Coronary artery (tissue), 2 donors: ENCODE measurements at regions not wholly inside any gene's neighbourhood (a gene's known extent, or its start where the extent isn't known, plus 50 kb on each side); places are given as distances from the start of the nearest gene placed in this dataset.

Source experiments
- DNase-seq: peaks from one replicate; pipeline ENCODE4 v3.0.0-alpha.2; 2017; ENCODE audit warnings: low spot score
- H3K27ac ChIP-seq, 2 donors: fragments of 200-600 bp; sonication (generic); one replicate each; pipeline ENCODE4 v1.5.1; 2016 to 2019
- H3K4me3 ChIP-seq: fragments of 200-600 bp; sonication (generic); 2 replicates; pipeline ENCODE4 v1.5.1; 2016; ENCODE audit warnings: mild to moderate bottlenecking, moderate library complexity
- CTCF ChIP-seq: fragments of 200-600 bp; sonication (generic); IDR thresholded peaks from one replicate; pipeline ENCODE4 v1.5.1; 2019; ENCODE audit warnings: antibody characterized with exemption

- no peak for DNase-seq
- no peak overlapping the region for H3K27ac ChIP-seq
- H3K4me3 ChIP-seq = no peak overlapping the region
- TF ChIP-seq CTCF = no peak
These were observed 427.4 kb upstream of the FLRT2 start for GRCh38 chr14:85102591-85102990.

GRCh38 chr14:85106506-85106905, 423.4 kb upstream of the FLRT2 start:
- H3K4me3 ChIP-seq = no peak overlapping the region
- no peak for TF ChIP-seq CTCF
- no peak for DNase-seq
- no peak overlapping the region for H3K27ac ChIP-seq

- Histone ChIP-seq H3K4me3 (no peak overlapping the region), H3K27ac (no peak overlapping the region)
- DNase-seq = no peak
- TF ChIP-seq CTCF = no peak
These were observed 417.2 kb upstream of the FLRT2 start for GRCh38 chr14:85112762-85113161.

- H3K4me3 ChIP-seq = no peak overlapping the region
These were observed 414.0 kb upstream of the FLRT2 start for GRCh38 chr14:85115921-85116320.

GRCh38 chr14:85118274-85118673, 411.7 kb upstream of the FLRT2 start:
- TF ChIP-seq CTCF = no peak
- no peak overlapping the region for H3K4me3 ChIP-seq
- H3K27ac ChIP-seq = no peak overlapping the region
- DNase-seq = no peak

More at GRCh38 chr14:85115921-85116320, 414.0 kb upstream of the FLRT2 start:
- TF ChIP-seq CTCF = no peak
- DNase-seq = no peak
- H3K27ac ChIP-seq = no peak overlapping the region

- no peak overlapping the region for H3K4me3 ChIP-seq
- TF ChIP-seq CTCF = no peak
- DNase-seq = no peak
- no peak overlapping the region for H3K27ac ChIP-seq
These were observed 407.3 kb upstream of the FLRT2 start for GRCh38 chr14:85122690-85123089.

- no peak for DNase-seq
- no peak for TF ChIP-seq CTCF
- Histone ChIP-seq H3K27ac (no peak overlapping the region), H3K4me3 (no peak overlapping the region)
These were observed 406.2 kb upstream of the FLRT2 start for GRCh38 chr14:85123755-85124154.
